ENCODE measurements at regions not wholly inside any gene's neighbourhood (a gene's known extent, or its start where the extent isn't known, plus 50 kb on each side); places are given as distances from the start of the nearest gene placed in this dataset.

DNA sequence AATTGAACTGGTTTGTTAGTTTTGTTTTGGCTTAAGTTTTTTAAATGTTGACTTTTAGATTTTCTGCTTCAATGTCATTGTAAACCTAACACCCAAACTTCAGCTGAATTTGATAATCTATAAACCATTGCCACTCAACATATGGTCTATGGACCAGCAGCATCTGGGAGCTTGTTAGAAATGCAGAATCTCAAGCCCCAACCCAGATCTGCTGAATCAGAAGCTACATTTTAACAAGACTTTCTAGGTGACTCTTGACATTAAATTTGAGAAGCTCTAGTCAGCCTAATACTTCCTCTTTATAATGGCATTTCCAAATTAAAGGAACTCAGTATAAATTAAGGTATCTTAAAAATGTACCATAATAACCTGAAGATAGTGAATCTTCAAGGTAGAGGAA lies 96.5 kb upstream of the THRB start (continued):
- no peak for TF ChIP-seq HDAC6 (IDR thresholded peaks at IDR 0.05; ENCODE audit: low read depth, low read length)

Measured in H1 (cell line).